HG02588 (cell line): ENCODE measurements at regions not wholly inside any gene's neighbourhood (a gene's known extent, or its start where the extent isn't known, plus 50 kb on each side); places are given as distances from the start of the nearest gene placed in this dataset.
"Not testable (repeated sequence)": the region's sequence is repeated elsewhere in the genome, so short reads cannot be mapped to it uniquely, and the experiment has no call there.

Experiments used
- ATAC-seq: cut with Tn5 transposase; IDR thresholded peaks from one replicate; pipeline ENCODE4 v1.9.1; 2021; ENCODE audit warnings: mild to moderate bottlenecking, moderate library complexity; ENCODE audit not compliant: unreplicated experiment

DNA sequence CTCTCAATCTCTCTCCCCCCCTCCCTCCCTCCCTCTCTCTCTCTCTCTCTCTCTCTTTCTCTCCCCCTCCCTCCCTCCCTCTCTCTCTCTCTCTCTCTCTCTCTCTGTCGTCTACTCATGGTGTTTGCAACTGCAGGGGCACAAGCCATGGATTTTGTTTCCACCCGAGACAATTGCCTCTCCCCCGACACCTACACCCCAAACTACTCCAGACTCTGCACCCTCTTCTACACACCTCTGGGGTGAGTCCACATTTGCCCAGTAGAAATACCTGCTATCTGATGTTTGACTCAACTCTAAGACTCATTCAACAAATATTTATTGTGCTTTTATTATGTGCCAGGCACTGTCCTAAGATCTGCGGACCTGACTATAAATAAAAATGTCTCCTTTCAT lies 93.7 kb downstream of the TMEM17 start:
- ATAC-seq: no peak

DNA sequence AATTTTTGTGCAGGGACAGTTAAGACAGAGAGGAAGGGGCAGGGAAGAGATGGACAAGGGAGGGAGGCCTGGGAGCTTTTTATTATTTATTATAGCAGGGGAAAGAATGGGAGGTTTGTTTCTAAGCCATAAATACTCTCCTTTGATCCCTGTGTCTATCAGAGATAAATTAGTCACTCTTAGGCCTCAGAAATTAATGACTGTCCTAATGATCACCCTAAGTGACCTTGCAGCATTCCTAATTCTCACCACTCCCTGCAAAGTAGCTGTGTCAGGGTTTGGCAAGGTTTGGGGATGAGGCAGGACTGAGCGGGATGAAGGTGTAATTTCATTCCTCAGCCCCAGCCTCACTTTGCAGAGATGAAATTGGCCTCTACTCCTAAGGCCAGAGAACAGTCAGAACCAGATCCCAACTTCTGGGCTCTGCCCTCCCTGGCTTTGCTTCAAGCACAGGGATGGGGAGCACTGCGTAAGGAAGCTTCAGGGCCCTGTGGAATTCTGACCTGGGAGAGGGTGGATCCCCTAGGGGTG lies 95.0 kb downstream of the TMEM17 start:
- no peak for ATAC-seq

DNA sequence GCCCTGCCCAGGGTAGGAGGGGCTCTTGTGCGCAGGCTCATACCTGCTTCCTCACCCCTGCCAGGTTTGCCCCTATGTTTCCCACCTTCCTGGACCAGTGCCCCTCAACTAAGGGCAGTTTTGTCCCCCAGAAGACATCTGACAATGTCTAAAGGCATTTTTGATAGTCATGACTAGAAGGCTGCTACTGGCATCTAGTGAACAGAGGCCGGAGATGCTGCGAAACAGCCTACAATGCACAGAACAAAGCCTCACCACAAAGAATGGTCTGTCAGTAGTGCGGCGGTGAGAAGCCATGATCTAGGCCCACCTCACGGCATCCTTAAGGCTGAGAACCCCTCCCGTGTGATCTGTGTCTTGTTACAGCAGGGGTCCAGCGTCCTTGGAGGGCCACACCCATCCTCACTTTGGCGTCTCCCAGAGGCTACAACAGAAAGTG lies 96.0 kb downstream of the TMEM17 start:
- ATAC-seq: no peak

DNA sequence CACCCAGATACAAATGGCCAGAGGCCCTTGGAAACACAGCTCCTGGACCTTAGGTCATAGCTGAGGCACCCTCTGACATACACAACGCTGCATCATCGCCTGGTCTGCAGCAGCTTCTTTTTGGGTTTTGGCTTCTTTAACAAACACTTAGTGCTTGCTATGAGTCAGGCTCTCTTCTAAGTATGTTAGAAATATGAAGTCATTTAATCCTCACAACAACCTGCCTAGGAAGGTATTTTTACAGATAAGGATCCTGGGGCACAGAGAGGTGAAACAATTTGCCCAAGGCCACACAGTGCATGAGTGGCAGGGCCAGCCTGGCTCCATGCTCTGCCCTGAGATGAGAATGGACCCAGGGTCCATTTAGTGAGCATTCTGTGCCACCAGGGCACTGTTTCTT lies 96.6 kb downstream of the TMEM17 start:
- ATAC-seq: no peak

DNA sequence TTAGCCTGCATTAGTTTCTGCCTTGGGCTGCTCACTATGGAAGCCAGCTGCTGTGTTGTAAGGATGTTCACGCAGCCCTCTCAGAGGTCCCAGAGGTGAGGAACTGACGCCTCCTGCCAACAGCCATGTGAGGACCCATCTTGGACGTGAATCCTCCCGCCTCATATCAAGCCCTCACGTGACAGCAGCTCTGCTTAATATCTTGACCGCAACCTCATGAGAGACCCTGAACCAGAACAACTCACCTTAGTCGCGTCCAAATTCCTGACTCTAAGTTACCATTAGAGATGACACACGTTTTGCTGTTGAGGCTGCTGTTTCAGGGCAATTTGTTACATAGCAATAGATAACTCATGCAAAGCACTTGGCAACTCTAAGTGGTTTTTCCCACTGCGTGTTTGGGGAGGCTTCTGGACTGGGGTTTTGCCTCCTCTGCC lies 97.7 kb downstream of the TMEM17 start:
- ATAC-seq: no peak

DNA sequence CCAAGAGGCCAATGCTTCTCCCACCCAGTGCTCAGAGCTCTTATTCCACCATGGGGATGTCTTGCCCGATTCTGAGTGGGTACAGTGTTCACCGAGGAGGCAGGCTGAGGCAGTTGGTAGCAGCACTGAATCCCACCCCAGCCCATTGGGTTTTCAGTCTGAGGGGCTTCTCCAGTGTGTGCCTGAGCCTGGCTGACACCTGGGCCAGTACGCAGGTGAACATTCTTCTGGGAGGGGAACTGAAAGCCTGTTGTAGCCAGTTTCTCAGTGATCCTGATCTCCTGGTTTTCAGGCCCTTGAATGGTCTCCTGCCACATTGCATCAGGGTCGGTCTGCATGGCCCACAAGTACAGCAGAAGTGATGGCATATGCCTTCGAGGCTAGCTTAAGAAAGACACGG lies 98.2 kb downstream of the TMEM17 start:
- ATAC-seq: no peak

DNA sequence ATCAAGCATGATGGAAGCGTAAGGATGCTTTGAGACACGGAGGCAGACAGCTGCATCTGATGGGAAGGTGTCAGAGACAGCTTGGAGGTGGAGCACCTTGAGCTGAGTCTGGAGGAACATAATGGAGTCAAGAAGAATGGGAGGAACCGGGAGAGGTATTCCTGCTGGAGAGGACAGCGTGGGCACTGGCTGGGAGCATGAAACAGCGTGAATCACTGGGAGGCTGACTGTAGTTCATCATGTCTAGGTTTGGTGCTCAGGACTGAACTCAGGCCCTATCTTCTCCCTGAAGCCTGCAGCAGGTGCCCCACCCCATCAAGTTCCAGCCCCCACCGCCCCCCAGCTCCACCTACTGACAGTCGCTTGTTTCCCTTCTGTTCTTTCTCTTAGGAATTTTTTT lies 98.6 kb downstream of the TMEM17 start:
- ATAC-seq: no peak

DNA sequence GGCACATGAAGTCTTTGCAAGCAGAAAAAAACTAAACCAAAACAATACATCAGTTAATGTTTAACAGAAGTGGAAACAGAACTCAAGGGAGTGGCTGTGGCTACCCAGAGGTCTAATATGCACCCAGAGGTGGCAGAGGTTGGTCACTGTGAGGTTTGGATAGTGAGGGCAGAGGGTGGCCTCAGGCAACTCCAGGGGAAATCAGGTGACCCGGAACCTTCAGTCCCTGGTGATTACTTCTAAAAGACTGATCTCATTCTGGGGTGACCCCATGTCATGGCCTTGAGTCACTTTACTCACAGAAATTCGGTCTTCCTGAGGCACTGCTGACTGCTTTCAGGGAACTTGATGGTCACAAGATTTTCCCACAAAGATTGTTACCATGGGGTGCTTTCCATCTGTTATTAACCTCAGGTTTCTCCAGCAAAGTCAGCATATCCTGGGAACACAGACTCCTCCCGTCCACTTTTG lies 99.4 kb downstream of the TMEM17 start:
- ATAC-seq: peak; percentile 70

DNA sequence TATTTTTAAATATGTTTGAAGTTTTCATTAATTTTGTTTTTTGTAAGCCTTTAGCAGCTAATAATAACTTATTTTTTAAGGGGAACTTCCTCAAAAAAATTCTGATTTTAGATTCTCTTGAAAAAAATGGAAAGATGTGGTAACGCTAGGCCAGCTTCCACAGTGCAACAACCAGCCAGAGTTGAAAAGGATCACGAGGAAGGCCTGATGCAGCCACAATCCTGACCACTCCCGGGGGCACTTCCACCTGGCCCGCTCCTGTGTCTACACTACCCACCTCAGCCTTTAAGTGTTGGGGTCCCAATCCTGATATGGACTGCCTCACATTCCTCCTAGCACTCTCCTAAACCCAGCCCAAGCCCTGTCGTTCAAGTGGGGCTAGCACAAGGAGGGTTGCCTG lies 101.1 kb downstream of the TMEM17 start:
- ATAC-seq: no peak

DNA sequence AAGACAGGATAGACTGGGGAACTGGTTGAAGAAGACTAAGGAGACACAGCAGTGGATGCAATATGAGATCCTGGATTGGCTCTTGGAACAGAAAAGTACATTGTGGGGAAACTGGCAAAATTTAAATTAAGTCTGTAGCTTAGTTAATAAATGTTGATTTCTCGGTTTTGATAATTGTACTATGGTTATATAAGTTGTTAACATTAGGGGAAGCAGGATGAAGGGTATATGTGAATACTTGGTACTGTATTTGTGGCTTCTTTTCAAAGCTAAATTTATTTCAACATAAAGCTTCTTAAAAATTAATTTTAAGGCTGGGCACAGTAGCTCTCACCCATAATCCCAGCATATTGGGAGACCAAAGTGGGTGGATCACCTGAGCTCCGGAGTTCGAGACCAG lies 103.8 kb downstream of the TMEM17 start:
- ATAC-seq: no peak

DNA sequence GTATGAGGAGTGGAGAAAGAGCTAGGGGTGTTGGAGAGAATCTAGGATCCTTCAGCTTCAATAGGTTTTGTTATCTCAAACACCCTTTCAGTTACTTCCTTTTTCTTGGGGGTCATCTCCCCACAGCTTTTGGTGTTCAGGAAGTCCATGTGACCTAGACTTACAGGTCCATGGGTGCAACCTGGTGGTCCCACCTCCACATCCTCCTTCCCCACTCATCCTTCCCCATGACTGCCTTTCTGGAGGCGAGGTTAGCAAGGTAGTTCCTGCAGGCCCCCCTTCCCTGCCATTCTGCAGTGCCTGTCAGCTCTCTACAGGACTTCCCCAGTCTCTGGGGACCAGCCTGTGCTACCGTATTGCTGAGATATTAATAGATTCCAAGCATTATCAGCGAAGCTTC lies 107.6 kb downstream of the TMEM17 start:
- ATAC-seq: no peak

DNA sequence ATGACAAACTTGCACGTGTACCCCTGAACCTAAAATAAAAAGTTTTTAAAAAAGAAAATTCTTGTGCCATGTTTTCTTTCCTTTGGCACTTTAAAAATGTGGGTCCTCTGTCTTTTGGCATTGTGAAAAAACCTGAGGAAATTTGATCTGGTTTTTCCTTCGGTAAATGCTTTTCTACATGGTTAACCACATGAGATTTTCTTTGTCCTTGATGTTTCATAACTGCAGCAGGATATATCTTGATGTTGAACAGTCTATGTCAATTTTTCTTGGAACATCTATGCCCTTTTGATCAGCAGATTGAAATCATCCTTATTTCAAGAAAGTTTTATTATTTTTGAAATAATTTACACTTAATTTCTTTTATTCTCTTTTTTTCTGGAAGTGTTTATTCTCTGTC lies 109.1 kb downstream of the TMEM17 start:
- no peak for ATAC-seq

DNA sequence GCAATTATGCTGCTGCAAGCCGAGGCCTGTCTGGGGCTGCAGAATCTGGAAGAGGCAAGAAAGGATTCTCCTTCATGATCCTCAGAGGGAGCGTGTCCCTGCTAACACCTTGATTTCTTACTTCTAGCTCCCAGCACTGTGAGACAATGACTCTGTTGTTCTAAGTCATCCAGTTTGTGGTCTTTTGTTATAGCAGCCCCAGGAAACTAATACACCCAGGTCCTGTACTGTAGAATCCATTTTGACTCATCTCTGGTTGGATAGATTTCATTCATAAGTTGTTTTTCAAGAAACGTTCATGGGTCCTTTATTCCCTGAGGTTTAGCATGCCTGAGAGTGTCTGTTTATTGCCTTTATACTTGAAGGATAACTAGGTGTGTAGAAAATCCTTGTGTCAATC lies 112.7 kb downstream of the TMEM17 start:
- ATAC-seq: no peak

DNA sequence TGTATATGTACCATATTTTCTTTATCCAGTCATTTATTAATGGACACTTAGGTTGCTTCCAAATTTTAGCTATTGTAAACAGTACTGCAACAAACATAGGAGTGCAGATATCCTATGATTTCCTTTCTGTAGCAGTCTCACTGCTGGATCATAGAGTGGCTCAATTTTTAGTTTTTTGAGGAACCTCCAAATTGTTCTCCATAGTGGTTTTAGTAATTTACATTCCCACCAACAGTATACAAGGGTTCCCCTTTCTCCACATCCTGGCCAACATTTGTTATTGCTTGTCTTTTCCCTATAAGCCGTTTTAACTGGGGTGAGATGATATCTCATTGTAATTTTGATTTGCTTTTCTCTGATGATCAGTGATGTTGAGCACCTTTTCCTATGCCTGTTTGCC lies 114.3 kb downstream of the TMEM17 start:
- no peak for ATAC-seq

DNA sequence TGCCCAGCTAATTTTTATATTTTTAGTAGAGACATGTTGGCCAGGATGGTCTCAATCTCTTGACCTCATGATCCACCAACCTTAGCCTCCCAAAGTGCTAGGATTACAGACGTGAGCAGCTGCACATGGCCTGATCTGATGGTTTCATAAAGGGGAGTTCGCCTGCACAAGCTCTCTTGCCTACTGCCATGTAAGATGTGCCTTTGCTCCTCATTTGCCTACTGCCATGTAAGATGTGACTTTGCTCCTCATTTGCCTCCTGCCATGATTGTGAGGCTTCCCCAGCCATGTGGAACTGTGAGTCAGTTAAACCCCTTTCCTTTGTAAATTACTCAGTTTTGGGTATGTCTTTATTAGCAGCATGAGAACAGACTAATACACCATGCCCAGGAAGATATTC lies 119.6 kb downstream of the TMEM17 start:
- ATAC-seq: not testable (repeated sequence)

DNA sequence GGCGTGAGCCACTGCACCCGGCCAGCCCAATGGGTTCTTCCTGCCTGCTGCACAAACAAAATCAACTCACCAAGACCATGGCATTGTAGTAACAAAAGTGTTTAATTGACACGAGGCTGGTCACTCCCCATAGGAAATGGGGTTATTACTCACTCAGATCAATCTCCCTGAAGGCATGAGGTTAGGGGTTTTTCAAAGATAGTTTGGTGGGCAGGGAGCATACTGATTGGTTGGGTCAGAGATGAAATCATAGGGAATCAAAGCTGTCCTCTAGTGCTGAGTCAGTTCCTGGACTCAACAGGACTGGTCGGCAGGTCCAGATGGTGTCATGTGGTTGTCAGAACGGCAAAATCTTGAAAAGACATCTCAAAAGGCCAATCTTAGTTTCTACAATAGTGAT lies 122.1 kb downstream of the TMEM17 start:
- no peak for ATAC-seq

DNA sequence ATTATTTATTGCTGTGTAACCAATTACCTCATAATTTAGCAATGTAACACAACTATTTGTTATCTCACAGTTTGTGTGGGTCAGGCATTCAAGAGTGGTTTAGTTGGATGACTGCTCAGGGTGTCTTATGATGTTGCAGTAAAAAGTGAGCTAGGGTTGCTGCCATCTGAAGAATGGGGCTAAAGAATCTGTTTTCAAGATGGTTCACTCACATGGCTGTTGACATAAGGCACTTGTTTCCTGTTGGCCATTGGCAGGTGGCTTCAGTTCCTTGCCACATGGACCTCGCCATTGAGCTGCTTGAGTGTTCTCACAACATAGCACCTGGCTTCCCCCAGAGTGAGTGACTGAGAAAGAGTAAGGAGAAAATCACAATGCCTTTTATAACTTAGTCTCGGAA lies 123.2 kb downstream of the TMEM17 start:
- no peak for ATAC-seq

DNA sequence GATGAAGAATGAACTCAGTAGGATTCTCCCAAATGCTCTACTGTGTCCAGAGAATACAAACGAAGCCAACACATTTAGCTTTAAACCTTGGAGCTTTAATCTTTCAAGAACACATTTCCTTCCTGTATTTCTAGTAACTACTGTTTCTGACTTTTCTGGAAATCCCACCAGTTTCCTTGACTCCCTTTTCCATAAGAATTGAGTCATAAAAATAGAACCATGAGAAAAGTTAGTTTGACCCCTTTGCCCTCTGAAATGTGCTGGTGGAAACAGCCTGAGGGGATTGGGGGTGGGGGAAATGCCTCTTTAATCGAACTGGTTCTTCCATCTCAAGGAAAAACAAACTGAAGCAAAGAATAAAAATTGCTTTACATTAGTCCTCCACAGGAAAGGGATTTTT lies 123.9 kb downstream of the TMEM17 start:
- no peak for ATAC-seq

DNA sequence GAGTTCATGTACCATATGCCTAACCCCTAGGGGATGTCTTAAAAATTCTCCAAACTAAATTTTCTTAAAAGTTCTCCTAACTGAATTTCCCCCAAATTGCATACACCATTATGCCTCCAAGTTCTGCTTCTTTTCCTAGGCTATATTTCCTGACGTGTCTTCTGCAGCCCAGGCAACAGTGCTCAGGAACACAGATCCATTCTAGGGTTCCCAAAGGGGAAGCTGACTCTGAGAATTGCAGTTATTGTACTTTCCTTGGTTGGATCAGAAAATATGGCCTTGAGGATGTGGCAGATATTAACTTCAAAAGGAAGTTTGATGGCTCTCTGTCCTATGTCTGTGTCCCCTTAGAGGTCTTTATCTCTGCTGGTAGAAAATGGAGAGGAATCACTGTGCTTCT lies 124.3 kb downstream of the TMEM17 start:
- no peak for ATAC-seq

DNA sequence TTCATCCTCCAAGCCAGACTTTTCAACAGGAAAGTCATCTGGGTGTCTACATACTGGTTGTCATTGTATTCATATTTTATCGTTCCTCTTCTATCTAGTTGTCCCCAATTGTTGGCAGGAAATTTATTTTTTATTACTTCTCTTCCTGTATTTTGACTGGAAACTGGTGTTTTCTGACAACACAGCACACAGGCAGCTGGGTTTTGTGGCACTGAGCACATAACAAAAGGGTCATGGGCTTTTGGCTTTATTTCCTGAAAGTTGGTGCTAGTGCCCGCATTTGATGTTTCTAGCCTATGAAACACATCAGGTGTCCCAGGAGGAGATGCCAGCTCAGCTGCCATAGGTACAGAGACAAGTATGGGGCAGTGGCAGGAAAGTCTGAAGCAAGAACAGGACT lies 126.4 kb downstream of the TMEM17 start:
- no peak for ATAC-seq

DNA sequence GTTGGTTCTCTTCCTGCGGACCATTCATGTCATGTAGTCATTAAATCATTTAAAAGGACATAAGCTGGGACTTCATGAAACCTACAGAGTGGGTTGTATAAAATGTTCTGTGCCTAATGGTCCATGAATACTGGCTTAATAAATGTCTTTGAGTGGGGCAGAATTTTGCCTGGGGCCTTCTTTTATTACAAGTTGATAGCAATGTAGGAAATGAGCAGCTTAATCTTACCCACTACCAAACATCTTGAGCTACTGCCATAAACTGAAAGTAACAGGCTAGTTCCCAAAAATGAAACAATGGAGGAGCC lies 130.9 kb downstream of the TMEM17 start:
- ATAC-seq: no peak

DNA sequence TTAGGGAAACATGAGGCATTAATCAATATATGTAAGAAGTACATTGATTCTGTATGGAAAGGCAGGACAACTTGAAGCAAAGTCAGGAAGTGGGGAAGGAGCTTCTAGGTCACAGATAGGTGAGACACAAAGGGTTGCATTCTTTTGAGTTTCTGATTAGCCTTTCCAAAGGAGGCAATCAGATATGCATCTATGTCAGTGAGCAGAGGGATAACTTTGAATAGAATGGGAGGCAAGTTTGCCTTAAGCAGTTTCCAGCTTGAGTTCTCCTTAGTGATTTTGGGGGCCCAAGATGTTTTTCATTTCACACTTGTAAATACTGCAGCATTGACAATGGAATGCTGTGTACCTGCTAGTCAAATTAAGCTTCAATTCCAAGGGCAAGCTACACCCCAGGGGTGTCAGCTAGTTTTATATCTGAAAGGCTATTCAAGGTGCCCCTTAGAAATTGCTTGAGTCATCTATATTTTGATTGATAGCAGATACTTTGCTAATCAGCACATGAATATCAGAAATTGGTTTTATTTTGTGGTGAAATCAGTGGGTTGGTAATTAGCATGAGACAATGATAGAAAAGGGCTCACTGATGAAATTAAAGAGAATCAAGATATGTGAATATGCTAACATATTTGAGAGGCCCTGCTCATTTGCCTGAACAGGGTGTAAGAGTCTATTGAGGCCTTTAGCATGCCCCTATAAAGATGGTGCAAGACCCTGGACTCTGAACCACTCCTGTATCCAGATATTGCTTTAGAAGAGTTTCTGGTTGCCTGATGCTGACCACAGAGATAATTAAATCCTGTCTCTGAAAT lies 131.5 kb downstream of the TMEM17 start:
- no peak for ATAC-seq

DNA sequence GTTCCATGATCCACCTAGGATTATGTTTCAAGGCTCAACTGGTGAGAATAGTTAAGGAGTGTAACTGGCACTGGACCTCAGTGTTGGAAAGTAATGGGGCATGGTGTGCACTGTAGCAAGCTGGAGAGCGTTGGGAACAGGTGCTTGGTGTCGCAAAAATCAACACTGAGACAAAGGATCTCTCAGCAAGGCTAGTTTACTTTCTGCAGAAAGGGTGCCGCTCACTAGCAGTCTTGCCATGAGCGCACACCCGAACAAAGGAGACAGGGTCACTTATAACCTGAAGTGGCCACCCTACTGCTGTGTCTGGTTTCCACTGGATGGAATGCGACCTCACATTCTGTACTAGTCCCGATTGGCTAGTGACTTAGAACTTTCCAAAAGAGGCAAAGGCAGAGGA lies 133.2 kb downstream of the TMEM17 start:
- ATAC-seq: no peak
